HL-60 (cell line): ENCODE measurements at regions not wholly inside any gene's neighbourhood (a gene's known extent, or its start where the extent isn't known, plus 50 kb on each side); places are given as distances from the start of the nearest gene placed in this dataset.

Experiments
- GABPA ChIP-seq: IDR thresholded peaks from 2 replicates; pipeline ENCODE4 v1.6.1; 2012; ENCODE audit warnings: low read depth
- POLR2AphosphoS5 ChIP-seq: IDR thresholded peaks from 2 replicates; pipeline ENCODE4 v1.6.1; 2012; ENCODE audit warnings: low read depth
- TF ChIP-seq, protein P1 (sequence below): IDR thresholded peaks from one replicate; pipeline ENCODE4 v1.5.1; 2011; ENCODE audit warnings: low read length, control low read depth, inconsistent platforms; ENCODE audit not compliant: insufficient read depth
- TF ChIP-seq, protein P2 (sequence below): IDR thresholded peaks from 2 replicates; pipeline ENCODE4 v1.6.1; 2012; ENCODE audit warnings: low read depth; ENCODE audit not compliant: insufficient replicate concordance

DNA sequence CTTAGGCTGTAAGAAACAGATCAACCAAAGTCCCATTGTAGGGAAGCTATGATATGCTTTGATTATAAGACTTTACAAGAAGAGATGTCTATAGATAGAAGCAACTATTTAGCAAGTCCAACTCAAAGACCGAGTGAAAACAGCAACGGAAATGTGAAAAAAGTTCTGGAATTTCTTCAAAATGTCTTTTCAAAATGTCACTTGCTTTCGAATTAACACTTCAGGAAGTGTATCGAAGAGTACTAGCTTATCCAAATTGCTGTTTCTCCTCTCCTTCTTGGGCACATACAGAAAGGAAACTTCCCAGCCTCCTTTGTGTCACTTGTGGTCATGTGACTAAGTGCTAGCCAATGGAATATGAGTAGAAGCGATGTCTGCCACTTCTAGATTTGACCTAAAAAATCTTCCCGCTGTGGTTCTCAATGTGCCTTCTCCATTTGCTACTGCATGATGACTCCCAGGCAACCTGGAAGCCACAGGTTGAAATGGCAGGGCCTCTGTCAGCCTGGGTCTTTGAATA is 89.9 kb downstream of the TSEN15 start:
- TF ChIP-seq, protein P1, sequence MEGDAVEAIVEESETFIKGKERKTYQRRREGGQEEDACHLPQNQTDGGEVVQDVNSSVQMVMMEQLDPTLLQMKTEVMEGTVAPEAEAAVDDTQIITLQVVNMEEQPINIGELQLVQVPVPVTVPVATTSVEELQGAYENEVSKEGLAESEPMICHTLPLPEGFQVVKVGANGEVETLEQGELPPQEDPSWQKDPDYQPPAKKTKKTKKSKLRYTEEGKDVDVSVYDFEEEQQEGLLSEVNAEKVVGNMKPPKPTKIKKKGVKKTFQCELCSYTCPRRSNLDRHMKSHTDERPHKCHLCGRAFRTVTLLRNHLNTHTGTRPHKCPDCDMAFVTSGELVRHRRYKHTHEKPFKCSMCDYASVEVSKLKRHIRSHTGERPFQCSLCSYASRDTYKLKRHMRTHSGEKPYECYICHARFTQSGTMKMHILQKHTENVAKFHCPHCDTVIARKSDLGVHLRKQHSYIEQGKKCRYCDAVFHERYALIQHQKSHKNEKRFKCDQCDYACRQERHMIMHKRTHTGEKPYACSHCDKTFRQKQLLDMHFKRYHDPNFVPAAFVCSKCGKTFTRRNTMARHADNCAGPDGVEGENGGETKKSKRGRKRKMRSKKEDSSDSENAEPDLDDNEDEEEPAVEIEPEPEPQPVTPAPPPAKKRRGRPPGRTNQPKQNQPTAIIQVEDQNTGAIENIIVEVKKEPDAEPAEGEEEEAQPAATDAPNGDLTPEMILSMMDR = no peak
- TF ChIP-seq POLR2AphosphoS5 = no peak
- TF ChIP-seq, protein P2, sequence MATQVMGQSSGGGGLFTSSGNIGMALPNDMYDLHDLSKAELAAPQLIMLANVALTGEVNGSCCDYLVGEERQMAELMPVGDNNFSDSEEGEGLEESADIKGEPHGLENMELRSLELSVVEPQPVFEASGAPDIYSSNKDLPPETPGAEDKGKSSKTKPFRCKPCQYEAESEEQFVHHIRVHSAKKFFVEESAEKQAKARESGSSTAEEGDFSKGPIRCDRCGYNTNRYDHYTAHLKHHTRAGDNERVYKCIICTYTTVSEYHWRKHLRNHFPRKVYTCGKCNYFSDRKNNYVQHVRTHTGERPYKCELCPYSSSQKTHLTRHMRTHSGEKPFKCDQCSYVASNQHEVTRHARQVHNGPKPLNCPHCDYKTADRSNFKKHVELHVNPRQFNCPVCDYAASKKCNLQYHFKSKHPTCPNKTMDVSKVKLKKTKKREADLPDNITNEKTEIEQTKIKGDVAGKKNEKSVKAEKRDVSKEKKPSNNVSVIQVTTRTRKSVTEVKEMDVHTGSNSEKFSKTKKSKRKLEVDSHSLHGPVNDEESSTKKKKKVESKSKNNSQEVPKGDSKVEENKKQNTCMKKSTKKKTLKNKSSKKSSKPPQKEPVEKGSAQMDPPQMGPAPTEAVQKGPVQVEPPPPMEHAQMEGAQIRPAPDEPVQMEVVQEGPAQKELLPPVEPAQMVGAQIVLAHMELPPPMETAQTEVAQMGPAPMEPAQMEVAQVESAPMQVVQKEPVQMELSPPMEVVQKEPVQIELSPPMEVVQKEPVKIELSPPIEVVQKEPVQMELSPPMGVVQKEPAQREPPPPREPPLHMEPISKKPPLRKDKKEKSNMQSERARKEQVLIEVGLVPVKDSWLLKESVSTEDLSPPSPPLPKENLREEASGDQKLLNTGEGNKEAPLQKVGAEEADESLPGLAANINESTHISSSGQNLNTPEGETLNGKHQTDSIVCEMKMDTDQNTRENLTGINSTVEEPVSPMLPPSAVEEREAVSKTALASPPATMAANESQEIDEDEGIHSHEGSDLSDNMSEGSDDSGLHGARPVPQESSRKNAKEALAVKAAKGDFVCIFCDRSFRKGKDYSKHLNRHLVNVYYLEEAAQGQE = no peak
- no peak for TF ChIP-seq GABPA
